ENCODE measurements at regions not wholly inside any gene's neighbourhood (a gene's known extent, or its start where the extent isn't known, plus 50 kb on each side); places are given as distances from the start of the nearest gene placed in this dataset.
"Not testable (repeated sequence)": the region's sequence is repeated elsewhere in the genome, so short reads cannot be mapped to it uniquely, and the experiment has no call there.

DNA sequence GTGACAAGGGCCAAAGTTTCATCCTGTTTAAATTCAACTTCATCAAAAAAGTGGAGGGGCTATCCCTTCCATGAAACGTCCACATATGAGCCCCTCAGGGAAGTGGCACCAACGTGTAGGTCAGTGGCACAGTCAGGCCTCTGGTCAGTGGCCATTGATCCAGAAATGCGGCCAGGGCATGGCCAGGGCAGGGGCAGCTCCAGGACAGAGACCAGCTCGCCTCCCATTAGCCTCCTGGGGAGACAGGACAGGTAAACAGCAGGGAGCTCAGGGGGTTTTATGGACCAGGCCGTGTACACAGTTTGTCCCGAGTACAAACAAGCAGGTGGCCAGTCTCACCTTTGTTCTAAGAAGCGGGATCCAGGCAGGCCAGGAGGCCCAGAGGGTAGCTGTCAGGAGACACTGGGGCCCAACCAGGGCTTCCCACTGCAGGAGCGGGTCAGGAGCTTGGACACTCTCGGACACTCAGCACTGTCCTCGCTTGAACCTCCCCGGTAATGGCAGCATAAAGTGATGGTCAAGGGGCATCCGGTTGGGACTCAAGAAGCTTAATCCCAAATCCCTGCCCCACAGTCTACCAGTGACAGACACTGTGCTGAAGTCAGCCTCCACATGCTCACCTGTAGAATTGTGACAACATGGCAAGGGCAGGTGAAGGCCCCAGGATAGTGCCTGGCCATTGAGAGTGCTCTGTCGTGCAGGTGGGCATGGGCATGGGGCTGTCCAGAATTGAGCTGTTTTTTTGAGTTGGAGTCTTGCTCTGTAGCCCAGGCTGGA is 144.1 kb upstream of the ERRFI1 start:
- DNase-seq: peak in 3 of 56 donors; percentile 2 to 16 (median 2)

DNA sequence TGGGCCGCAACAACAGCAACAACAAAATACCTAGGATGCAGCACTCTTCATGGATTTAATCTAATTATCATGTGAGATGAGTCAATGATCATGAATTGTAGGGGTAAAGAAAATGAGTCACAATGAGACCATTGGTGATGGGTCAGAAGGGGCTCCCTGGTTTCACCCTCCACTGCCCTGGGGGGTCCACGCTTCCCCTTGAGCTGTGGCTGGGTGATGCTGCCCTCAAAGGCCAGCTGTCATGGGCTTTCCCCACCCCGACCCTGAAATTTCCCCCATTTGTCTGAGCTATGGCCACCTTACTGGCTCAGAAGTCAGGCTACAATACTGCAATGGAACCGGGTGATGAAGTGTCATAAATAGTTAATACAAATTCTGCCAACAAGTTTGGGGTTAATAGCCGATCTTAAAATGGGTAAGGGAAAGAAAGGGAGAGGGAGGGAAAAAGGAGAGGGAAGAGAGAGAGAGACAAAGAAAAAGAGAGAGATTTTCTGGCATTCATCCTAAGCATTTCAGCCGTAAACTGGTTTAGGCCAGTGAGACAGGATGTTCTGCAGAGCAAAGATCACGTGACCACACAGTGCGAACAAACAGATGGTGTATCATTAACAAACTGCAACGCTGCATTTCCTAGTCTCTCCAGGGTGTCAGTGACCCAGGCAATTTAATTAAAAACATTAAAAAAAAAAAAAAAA is 143.4 kb upstream of the ERRFI1 start:
- DNase-seq: peak in 23 of 56 donors; percentile 0 to 49 (median 13)

DNA sequence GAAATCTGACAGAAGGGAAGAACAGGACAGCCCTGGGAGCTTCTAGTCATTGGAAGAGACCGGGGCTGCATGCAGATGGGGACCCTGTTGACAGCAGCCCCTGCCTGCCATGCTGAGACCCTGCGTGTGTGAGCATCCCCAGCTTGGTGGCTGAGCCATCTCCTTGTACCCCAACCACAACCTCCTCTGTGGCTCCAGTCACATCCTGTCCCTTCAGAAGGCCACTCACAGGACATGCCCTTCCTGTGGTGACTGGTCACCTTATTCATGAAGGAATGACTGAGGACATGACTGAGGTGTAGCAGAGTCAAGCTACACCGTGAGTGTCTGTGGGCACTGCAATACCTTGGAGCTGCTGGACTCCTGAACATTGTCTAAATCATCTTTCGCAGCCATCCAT is 141.8 kb upstream of the ERRFI1 start:
- DNase-seq: no peak

DNA sequence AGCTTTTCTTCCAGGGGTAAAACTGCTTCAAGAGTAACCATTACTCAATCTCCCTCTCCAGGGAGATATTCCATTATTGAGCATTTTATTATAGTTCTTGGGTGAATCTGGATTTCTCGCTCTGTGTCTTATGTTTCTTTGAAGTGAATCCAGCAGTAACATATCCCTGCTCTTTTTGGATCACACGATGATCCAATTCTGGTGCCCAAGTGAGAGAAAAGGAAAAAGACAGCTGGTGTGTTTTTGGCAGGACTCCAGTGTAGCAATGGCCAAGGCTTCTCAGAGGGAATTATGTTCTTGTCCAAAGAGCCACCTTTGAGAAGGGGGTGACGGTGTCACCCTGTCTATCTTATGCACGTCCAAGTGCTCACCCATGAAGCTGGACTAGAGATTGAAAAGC is 140.3 kb upstream of the ERRFI1 start:
- no peak for DNase-seq

DNA sequence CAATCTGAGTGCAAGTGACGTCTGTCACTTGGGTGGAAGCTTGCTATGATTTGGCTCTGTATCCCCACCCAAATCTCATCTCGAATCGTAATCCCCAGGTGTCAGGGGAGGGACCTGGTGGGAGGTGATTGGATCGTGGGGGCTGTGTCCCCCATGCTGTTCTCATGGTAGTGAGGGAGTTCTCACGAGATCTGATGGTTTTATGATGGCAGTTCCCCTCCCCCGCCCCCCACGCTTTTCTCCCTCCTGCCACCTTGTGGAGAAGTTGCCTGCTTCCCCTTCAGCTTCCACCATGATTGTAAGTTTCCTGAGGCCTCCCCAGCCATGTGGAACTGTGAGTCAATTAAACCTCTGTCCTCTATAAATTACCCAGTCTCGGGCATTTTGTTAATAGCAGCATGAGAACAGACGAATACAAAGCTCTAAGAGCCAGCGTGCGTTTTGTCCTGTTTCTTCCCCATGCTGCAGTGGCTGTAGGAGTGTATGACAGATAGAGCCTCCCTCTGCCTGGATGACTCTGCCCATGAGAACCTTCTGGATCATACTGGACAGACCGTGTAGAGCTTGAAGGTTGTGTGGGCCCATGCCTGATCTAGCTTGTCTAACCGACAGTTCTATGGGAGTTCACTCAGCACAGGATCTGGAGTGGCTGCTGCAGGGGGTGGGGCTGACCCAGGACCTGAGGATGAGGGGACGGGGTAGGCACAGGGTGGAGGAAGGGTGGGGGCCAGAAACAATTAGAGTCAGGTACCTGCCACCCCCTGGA is 139.7 kb upstream of the ERRFI1 start:
- no peak for DNase-seq

DNA sequence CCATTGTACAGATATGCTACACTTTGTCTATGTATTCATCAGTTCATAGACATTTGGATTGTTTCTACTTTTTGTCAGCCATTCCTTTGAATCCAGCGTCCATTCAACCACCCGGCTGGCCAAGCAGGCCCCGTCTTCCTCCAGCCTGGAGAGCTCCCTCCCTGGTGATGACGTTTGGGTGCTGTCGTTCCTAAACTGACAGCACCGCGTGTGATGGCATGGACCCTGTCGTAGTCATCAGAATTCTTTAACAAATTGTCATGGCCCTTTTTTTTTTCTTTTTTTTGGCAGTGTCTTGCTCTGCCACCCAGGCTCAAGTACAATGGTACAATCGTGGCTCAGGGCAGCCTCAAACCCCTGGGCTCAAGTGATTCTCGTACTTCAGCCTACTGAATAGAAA is 138.6 kb upstream of the ERRFI1 start:
- DNase-seq: no peak

DNA sequence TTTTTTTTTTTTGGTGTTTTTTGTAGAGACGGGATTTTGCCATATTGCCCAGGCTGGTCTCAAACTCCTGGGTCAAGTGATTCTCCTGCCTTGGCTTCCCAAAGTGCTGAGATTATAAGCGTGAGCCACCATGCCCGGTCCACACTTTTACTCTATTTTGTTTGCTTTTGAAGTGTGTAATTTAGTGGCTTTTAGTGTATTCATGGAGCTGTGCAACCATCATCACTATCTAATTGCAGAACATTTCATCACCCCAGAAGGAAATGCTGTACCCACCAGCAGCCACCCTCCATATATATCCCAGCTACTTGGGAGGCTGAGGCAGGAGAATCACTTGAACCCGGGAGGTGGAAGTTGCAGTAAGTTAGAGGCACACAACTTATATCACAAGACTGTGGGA is 136.9 kb upstream of the ERRFI1 start:
- DNase-seq: no peak

DNA sequence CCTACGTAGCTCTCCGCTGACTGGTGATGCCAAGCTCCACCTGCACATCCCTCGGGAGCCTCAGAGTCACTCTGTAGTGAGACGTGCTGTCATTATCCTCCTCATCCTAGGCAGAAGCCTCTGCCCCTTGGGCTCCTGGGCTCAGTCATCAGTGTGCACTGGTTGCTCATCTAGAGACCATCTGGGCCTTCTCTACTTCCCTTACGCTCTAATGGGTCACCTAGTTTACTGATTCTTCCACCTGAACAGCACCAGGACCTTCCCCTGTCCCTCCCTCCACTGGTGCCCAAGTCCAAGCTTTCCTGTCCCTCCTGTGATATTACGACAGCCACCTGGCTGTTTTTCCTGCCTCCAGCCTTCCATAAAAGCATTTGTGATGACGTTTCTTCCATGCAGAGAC is 136.1 kb upstream of the ERRFI1 start:
- DNase-seq: no peak

DNA sequence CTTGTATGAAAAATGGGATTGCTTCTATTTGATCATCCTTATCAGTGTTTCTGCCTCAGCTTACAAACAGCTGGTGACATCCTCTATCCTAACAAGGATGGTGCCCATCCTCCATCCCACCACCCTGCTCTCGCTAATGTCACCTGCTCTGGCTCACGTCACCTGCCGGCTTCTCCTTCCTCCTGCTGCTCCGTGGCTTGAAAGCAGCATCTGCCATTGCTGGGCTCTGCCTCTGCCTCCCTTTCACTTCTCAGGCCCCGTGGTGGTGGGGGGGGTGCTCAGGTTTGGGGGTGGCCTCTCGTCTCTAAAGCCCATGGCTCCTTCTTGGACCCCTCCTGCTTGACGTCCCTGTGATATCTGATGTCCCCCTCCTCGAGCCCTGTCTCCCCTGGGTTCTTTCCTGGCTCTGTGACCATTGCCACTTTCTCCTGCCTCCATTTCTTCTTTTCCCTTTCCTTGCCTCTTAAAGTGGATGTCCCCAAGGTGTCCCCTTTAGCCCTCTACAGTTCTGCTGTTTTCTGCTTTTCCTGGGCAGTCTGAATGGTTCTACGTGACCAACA is 135.5 kb upstream of the ERRFI1 start:
- no peak for DNase-seq

DNA sequence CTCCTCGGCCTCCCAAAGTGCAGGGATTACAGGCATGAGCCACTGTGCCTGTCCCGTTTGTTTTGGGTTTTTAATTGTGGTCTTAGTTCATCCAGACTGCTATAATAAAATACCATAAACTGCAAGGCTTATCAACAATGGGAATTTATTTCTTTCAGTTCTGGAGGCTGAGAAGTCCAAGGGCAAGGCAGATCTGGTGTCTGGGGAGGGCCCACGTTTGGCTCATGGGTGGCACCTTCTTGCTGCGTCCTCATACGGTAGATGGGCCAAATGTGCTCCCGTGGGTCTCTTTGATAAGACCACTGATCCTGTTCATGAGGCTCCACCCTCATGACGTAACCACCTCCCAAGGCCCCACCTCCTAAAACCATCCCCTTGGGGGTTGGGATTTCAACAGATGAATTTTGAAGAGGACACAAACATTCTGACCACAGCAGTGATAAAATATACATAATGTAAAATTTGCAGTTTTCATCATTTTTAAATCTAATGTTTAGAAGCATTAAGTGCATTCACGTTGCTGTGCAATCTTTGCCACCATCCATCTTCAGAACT is 133.4 kb upstream of the ERRFI1 start:
- DNase-seq: no peak

DNA sequence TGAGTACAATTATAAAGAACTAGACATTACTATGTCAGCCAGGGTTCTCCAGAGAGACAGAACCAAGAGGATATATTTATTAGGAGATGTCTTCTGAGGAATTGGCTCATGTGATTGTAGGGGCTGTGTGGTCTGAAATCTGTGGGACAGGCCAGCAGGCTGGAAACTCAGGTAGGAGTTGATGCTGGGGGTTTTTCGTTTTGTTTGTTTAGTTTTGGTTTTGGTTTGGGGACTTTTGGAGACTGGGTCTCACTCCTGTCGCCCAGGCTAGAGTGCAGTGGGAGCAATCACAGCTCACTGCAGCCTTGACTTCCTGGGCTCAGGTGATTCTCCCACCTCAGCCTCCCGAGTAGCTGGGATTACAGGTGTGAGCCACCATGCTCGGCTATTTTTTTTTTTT is 132.9 kb upstream of the ERRFI1 start:
- no peak for DNase-seq

DNA sequence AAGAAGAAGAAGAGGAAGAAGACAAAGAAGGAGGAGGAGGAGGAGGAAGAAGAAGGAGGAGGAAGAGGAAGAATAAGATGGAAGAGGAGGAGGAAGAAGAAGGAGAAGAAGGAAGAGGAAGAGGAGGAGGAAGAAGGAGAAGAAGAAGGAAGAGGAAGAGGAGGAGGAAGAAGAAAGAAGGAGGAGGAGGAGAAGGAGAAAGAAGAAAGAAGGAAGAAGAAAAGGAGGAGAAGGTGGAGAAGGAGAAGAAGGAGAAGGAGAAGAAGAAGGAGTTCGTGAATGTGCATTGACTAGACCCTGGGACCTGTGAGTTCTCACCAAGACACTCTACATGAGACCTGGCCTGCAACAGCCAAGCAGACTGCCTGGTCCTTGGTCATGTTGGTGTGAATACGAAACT is 131.7 kb upstream of the ERRFI1 start:
- DNase-seq: no peak

DNA sequence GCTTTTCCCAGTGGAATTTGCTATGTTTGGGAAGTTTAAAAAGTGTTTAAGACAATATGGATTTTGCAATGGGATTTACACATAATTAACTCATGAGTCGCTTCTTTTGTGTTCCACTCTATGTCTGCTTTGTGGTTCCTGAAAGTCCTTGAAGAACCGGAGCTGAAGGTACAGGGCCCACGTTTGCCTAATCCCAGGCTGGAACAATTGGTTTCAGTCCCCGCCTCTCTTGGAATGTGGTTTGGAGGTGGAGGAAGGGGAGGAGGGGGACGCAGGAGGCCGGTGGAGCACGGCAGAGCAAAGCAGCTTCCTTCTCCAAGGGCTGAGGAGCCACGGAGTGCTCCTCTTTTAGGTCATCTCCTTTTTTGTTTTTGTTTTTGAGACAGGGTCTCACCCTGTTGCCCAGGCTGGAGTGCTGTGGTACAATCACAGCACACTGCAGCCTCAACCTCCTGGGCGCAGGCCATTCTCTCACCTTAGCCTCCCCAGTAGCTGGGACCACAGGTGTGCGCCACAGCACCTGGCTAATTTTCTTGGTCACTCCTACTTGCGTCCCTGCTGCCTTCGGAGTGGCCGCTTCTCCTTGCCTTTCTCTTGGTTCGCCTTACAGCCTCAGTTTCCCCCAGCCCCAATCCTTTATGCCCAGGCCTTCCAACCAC is 129.5 kb upstream of the ERRFI1 start:
- no peak for DNase-seq

DNA sequence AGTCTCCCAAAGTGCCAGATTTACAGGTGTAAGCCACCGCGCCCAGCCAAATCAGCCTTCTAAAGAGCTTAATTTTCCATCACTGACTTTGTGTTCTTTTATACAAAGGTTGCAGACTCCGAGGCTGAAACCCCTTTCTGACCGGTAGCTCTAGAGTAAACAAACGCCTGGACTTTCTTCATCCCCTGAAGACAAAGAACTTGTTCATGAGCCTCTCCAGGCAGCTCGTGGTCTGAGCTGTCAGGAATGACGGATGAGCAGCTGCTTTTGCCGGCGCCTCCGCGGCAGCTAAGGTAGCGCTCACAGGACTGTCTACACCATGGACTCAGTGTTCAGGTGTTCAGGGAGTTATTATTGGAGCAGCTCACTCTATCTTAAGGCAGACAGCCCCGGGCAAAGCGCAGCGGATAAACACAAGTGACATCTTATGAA is 128.5 kb upstream of the ERRFI1 start:
- DNase-seq: peak in 1 of 56 donors; percentile 1

DNA sequence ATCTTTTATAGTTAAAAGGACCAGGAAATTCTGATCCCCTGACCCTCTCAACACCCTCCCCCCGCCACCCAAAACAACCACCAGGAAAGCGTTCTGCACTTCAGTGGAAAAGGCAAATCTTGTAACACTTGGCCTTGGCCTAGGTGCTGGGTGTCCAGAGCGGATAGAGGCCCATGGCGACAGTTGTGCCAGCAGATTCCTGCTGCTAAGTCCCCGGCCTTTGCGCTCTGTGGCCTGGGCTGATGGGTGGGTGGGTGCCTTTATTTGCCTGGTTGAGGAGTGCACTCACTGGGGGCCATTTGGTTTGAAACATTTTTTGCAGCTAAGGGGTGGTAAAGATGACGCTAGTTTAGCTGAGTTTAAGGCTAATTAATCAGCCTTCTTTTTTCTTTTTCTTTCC is 127.9 kb upstream of the ERRFI1 start:
- no peak for DNase-seq

DNA sequence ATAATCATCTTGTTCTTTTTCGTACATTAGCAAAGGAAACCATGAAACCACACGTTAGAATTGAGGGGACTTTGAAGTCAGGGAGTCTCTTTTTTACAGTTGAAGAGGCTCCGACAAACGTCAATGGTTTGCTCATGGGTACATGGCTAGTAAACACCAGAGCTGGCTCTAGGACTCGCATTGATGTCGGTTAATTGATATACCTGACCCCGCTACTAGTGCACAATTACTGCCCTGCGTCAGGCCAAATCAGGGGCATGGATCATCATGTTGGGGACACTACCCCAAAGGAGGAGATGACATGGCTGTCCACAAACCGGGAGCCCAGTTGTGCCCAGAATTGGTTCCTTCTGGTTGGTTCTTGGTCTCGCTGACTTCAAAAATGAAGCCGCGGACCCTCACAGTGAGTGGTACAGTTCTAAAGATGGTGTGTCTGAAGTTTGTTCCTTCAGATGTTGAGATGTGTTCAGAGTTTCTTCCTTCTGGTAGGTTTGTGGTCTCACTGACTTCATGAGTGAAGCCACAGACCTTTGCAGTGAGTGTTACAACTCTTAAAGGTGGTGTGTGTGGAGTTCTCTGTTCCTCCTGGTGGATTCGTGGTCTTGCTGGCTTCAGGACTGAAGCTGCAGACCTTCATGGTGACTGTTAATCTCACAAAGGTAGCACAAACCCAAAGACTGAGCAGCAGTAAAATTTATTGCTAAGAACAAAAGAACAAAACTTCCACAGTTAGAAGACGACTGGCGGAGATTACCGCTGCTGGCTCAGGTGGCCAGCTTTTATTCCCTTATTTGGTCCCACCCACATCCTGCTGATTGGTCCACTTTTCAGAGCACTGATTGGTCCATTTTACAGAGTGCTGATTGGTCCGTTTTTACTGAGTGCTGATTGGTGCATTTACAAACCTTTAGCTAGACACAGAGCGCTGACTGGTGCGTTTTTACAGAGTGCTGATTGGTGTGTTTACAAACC is 126.9 kb upstream of the ERRFI1 start:
- no peak for DNase-seq

DNA sequence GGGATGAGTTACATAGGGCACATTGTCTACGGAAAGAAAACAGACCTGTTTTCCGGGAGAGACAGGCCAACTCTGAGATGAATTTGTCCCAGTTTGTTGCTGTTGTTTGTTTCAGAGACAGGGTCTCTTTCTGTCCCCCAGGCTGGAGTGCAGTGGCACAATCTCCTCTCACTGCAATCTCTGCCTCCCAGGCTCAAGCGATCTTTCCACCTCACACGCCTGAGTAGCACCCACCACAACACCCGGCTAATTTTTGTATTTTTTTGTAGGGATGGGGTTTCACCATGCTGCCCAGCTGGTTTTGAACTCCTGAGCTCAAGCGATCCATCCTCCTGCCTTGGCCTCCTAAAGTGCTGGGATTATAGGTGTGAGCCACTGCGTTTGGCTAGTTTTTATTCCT is 125.5 kb upstream of the ERRFI1 start:
- no peak for DNase-seq

DNA sequence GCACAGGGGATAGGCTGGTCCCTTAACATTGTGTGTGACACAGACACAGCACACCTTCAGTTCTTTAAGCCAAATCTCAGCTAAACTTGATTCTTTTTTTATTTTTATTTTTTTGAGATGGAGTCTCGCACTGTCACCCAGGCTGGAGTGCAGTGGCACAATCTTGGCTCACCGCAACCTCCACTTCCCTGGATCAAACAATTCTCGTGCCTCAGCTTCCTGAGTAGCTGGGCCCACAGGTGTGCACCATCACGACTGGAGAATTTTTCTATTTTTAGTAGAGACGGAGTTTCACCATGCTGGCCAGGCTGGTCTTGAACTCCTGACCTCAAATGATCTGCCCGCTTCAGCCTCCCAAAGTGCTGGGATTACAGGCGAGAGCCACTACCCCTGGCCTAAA is 123.6 kb upstream of the ERRFI1 start:
- DNase-seq: not testable (repeated sequence)

DNA sequence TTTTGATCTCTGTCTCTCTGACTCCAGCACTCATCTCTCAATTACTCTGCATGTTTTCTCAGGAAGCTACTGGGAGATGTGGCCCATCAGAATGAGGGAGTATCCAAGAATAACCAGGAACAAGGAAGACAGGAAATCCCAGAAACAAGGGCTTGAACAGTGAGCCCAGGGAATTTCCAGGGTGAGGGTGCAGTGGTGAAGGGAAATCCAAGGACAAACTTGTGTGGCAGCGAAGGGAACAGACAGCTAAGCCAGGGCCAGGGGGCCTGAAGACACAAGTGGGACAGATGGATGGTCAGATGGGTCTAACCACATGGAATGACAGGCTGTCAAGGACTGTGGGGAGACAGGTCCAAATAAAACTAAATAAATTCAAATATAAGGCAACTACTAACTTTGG is 121.8 kb upstream of the ERRFI1 start:
- no peak for DNase-seq
